Activated CD8-positive, alpha-beta memory T cell treated with anti-CD3 and anti-CD28 coated beads, Interleukin-2, amount 10 ng/mL, durations not matched to agents 7 days and 5 days (primary cell): ENCODE measurements at regions not wholly inside any gene's neighbourhood (a gene's known extent, or its start where the extent isn't known, plus 50 kb on each side); places are given as distances from the start of the nearest gene placed in this dataset.
"Not testable (repeated sequence)": the region's sequence is repeated elsewhere in the genome, so short reads cannot be mapped to it uniquely, and the experiment has no call there.

Source experiments
- ATAC-seq: fragments of 150-1000 bp; cut with Tn5 transposase; one replicate; pipeline ENCODE4 v1.10.0; 2021; ENCODE audit warnings: moderate library complexity
- CTCF ChIA-PET: fragments of 350-600 bp; sonication (Branson Sonifier 250); formaldehyde crosslinking; loops from one replicate; lab custom pipeline; 2021; ENCODE audit warnings: antibody characterized with exemption; lab: Charles Lee
- DNase-seq: peaks from one replicate; pipeline ENCODE4 v3.0.0-alpha.2; 2020
- H3K27ac Mint-ChIP-seq: one replicate; pipeline ENCODE4 v1.8.0; 2021; ENCODE audit warnings: mild to moderate bottlenecking, mixed read lengths
- H3K27me3 Mint-ChIP-seq: one replicate; pipeline ENCODE4 v1.8.0; 2021; ENCODE audit warnings: mixed read lengths
- H3K36me3 Mint-ChIP-seq: one replicate; pipeline ENCODE4 v1.8.0; 2021; ENCODE audit warnings: mild to moderate bottlenecking, mixed read lengths
- H3K4me1 Mint-ChIP-seq: one replicate; pipeline ENCODE4 v1.8.0; 2021; ENCODE audit warnings: mixed read lengths
- H3K4me3 Mint-ChIP-seq: one replicate; pipeline ENCODE4 v1.8.0; 2021; ENCODE audit warnings: mild to moderate bottlenecking, moderate library complexity, mixed read lengths
- H3K9me3 Mint-ChIP-seq: one replicate; pipeline ENCODE4 v1.8.0; 2022; ENCODE audit warnings: low read depth, mixed read lengths

GRCh38 chr14:54010981-54011380, 54.4 kb upstream of the BMP4 start:
- no peak for ATAC-seq

DNA sequence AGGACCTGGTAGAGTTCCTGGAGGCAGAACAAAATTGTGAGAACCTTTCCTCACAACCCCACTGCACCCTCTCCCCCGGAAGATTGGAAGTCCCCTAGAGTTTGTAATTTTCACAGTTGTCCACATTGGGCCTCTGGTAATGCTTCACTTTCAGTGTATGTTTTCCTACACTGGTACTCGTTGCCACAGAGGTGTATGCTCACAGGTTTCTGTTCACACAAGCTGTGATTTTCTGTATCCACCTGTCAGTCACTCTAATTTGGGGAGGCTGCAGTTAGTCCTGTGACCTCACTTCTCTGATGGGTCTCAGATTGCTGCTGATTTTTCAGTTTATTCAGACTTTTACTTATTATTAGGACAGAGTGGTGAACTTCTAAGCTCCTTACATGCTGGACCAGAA, 66.4 kb upstream of the BMP4 start:
- no peaks in the 10 kb centered on the region for H3K36me3 Mint-ChIP-seq
- ATAC-seq (no peak), DNase-seq (no peak)
- no peaks in the 10 kb centered on the region for H3K4me1 Mint-ChIP-seq
- no peak overlapping the region for H3K4me3 Mint-ChIP-seq
- H3K9me3 Mint-ChIP-seq = peaks cover 3% of the 10 kb centered on the region
- H3K27ac Mint-ChIP-seq = no peak overlapping the region
- no peaks in the 10 kb centered on the region for H3K27me3 Mint-ChIP-seq
- CTCF ChIA-PET = no interaction called here

More at GRCh38 chr14:54010981-54011380, 54.4 kb upstream of the BMP4 start:
- Mint-ChIP-seq H3K9me3 (peaks cover 4% of the 10 kb centered on the region), H3K36me3 (no peaks in the 10 kb centered on the region), H3K4me1 (no peaks in the 10 kb centered on the region), H3K27ac (no peak overlapping the region), H3K4me3 (no peak overlapping the region), H3K27me3 (no peaks in the 10 kb centered on the region)
- DNase-seq = no peak
- CTCF ChIA-PET = no interaction called here

GRCh38 chr14:54025661-54026060, 69.0 kb upstream of the BMP4 start:
- Mint-ChIP-seq H3K27me3 (no peaks in the 10 kb centered on the region), H3K36me3 (no peaks in the 10 kb centered on the region), H3K27ac (no peak overlapping the region), H3K9me3 (peaks cover 3% of the 10 kb centered on the region), H3K4me3 (no peak overlapping the region), H3K4me1 (no peaks in the 10 kb centered on the region)
- DNase-seq = no peak
- CTCF ChIA-PET = no interaction called here
- no peak for ATAC-seq

DNA sequence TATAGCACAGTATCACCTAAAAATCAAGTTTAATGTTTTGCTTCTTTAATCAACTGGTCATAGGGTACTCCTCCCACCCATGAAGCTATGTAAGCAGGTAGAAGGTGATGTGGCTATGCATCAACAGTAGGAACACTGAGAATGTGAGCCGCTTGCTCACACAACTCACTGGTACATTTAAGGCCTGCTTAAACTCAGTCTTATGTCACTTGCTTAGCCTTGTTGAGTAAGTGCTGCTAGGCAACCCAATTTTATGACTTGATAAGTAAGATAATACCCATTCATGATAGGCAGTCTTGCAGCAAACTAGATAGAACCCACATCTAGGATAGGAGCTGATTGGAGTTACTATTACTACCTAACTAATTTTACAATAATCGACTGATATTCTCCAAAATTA, 70.0 kb upstream of the BMP4 start:
- ATAC-seq (no peak), DNase-seq (no peak)
- H3K36me3 Mint-ChIP-seq = no peaks in the 10 kb centered on the region
- no peak overlapping the region for H3K27ac Mint-ChIP-seq
- CTCF ChIA-PET = no interaction called here
- peaks cover 3% of the 10 kb centered on the region for H3K9me3 Mint-ChIP-seq
- H3K27me3 Mint-ChIP-seq = no peaks in the 10 kb centered on the region
- H3K4me3 Mint-ChIP-seq = no peak overlapping the region
- no peaks in the 10 kb centered on the region for H3K4me1 Mint-ChIP-seq

DNA sequence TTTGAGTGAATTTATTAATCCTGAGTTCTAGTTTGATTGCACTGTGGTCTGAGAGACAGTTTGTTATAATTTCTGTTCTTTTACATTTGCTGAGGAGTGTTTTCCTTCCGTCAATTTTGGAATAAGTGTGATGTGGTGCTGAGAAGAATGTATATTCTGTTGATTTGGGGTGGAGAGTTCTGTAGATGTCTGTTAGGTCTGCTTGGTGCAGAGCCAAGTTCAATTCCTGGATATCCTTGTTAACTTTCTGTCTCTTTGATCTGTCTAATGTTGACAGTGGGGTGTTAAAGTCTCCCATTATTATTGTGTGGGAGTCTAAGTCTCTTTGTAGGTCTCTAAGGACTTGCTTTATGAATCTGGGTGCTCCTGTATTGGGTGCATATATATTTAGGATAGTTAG, 74.4 kb upstream of the BMP4 start:
- H3K27ac Mint-ChIP-seq, DNase-seq, CTCF ChIA-PET, H3K4me1 Mint-ChIP-seq, ATAC-seq, H3K4me3 Mint-ChIP-seq, H3K27me3 Mint-ChIP-seq, H3K36me3 Mint-ChIP-seq: not testable (repeated sequence)
- H3K9me3 Mint-ChIP-seq = peaks cover 11% of the 10 kb centered on the region

GRCh38 chr14:54033285-54033684, 76.7 kb upstream of the BMP4 start:
- H3K27ac Mint-ChIP-seq, H3K4me3 Mint-ChIP-seq, H3K36me3 Mint-ChIP-seq, H3K4me1 Mint-ChIP-seq, H3K27me3 Mint-ChIP-seq, CTCF ChIA-PET, DNase-seq, ATAC-seq: not testable (repeated sequence)
- H3K9me3 Mint-ChIP-seq = peaks cover 12% of the 10 kb centered on the region

DNA sequence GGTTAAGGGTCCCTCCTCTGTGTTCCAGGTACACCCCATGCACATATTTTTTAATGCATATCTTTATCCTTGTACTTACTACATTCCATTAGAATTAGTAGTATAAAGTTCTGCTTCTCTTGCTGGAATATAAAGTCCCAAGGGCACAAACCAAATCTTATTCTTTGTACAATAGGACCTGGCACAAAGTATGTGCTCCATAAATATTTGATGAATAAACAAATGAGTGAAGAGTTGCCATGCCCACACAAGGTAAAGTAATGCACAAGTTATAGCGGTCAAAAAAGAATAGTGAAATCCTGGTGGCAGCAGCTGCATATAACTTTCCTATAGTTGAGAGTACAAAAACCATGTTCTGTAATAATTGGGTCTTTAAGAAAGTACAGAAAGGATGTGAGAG, 82.1 kb upstream of the BMP4 start:
- no peak overlapping the region for H3K4me3 Mint-ChIP-seq
- no peaks in the 10 kb centered on the region for H3K4me1 Mint-ChIP-seq
- ATAC-seq (no peak), DNase-seq (no peak)
- no peaks in the 10 kb centered on the region for H3K36me3 Mint-ChIP-seq
- H3K9me3 Mint-ChIP-seq = peaks cover 12% of the 10 kb centered on the region
- no peaks in the 10 kb centered on the region for H3K27me3 Mint-ChIP-seq
- no peak overlapping the region for H3K27ac Mint-ChIP-seq
- CTCF ChIA-PET = no interaction called here

DNA sequence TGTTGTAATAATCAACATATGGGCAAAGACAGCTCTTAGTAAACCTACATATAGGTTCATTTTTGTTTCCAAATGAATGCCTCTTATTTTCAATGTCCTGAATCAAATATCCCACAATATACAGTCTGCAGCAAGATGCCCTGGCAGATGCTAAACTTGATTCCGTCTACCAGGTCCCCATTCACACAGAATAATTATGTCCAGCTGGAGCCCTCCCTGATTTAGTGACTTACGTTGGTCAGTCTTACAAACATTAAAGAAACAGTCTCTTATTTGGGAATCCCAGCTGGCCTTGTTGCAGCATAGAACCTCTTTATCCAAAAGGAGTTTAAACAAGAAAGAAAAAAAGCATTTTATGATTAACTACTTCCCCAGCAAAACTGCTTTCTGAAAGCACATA, 82.7 kb upstream of the BMP4 start:
- peaks cover 8% of the 10 kb centered on the region for H3K9me3 Mint-ChIP-seq

GRCh38 chr14:54040846-54041245, 84.2 kb upstream of the BMP4 start:
- H3K36me3 Mint-ChIP-seq = no peaks in the 10 kb centered on the region
- no peak for DNase-seq
- no peak overlapping the region for H3K4me3 Mint-ChIP-seq
- H3K27me3 Mint-ChIP-seq = no peaks in the 10 kb centered on the region
- H3K9me3 Mint-ChIP-seq = peaks cover 4% of the 10 kb centered on the region
- ATAC-seq = no peak
- no peak overlapping the region for H3K27ac Mint-ChIP-seq
- no peaks in the 10 kb centered on the region for H3K4me1 Mint-ChIP-seq
- CTCF ChIA-PET = no interaction called here

More for the DNA sequence above, 82.7 kb upstream of the BMP4 start:
- Mint-ChIP-seq H3K36me3 (no peaks in the 10 kb centered on the region), H3K4me1 (no peaks in the 10 kb centered on the region), H3K27ac (no peak overlapping the region), H3K27me3 (no peaks in the 10 kb centered on the region), H3K4me3 (no peak overlapping the region)
- ATAC-seq (no peak), DNase-seq (no peak)
- CTCF ChIA-PET = no interaction called here

- no peak for DNase-seq
- Mint-ChIP-seq H3K36me3 (no peaks in the 10 kb centered on the region), H3K4me3 (no peak overlapping the region), H3K27ac (no peak overlapping the region), H3K4me1 (no peaks in the 10 kb centered on the region), H3K27me3 (no peaks in the 10 kb centered on the region), H3K9me3 (no peaks in the 10 kb centered on the region)
- ATAC-seq = no peak
- CTCF ChIA-PET = no interaction called here
Measured at GRCh38 chr14:54046250-54046649, 89.6 kb upstream of the BMP4 start.

GRCh38 chr14:54047645-54048308, 91.2 kb upstream of the BMP4 start:
- DNase-seq = no peak
- H3K9me3 Mint-ChIP-seq = no peaks in the 10 kb centered on the region
- ATAC-seq = no peak
- no peaks in the 10 kb centered on the region for H3K36me3 Mint-ChIP-seq
- H3K27ac Mint-ChIP-seq = no peak overlapping the region
- CTCF ChIA-PET = no interaction called here
- H3K4me1 Mint-ChIP-seq = no peaks in the 10 kb centered on the region
- H3K4me3 Mint-ChIP-seq = no peak overlapping the region
- no peaks in the 10 kb centered on the region for H3K27me3 Mint-ChIP-seq

- CTCF ChIA-PET = no interaction called here
- Mint-ChIP-seq H3K4me1 (no peaks in the 10 kb centered on the region), H3K36me3 (no peaks in the 10 kb centered on the region)
Measured at GRCh38 chr14:54048311-54048710, 91.7 kb upstream of the BMP4 start.

GRCh38 chr14:54048736-54049135, 92.1 kb upstream of the BMP4 start:
- no peak overlapping the region for H3K27ac Mint-ChIP-seq
- H3K36me3 Mint-ChIP-seq = no peaks in the 10 kb centered on the region
- ATAC-seq (no peak), DNase-seq (no peak)
- H3K4me3 Mint-ChIP-seq = no peak overlapping the region
- CTCF ChIA-PET = no interaction called here
- H3K9me3 Mint-ChIP-seq = no peaks in the 10 kb centered on the region
- no peaks in the 10 kb centered on the region for H3K4me1 Mint-ChIP-seq
- H3K27me3 Mint-ChIP-seq = no peaks in the 10 kb centered on the region

More at GRCh38 chr14:54048311-54048710, 91.7 kb upstream of the BMP4 start:
- no peak for DNase-seq
- ATAC-seq = no peak
- Mint-ChIP-seq H3K27me3 (no peaks in the 10 kb centered on the region), H3K9me3 (no peaks in the 10 kb centered on the region), H3K27ac (no peak overlapping the region), H3K4me3 (no peak overlapping the region)

- H3K36me3 Mint-ChIP-seq = no peaks in the 10 kb centered on the region
- no peaks in the 10 kb centered on the region for H3K27me3 Mint-ChIP-seq
- CTCF ChIA-PET = no interaction called here
- no peak overlapping the region for H3K27ac Mint-ChIP-seq
- peaks cover 4% of the 10 kb centered on the region for H3K9me3 Mint-ChIP-seq
- no peak for DNase-seq
- H3K4me3 Mint-ChIP-seq = no peak overlapping the region
- H3K4me1 Mint-ChIP-seq = no peaks in the 10 kb centered on the region
- no peak for ATAC-seq
Measured at GRCh38 chr14:54050759-54051158, 94.1 kb upstream of the BMP4 start.
